GM18511 (cell line): ENCODE measurements at regions not wholly inside any gene's neighbourhood (a gene's known extent, or its start where the extent isn't known, plus 50 kb on each side); places are given as distances from the start of the nearest gene placed in this dataset.
"Not testable (repeated sequence)": the region's sequence is repeated elsewhere in the genome, so short reads cannot be mapped to it uniquely, and the experiment has no call there.

Experiments used
- ATAC-seq: cut with Tn5 transposase; IDR thresholded peaks from one replicate; pipeline ENCODE4 v1.9.1; 2021; ENCODE audit warnings: mild to moderate bottlenecking, moderate library complexity; ENCODE audit not compliant: unreplicated experiment

DNA sequence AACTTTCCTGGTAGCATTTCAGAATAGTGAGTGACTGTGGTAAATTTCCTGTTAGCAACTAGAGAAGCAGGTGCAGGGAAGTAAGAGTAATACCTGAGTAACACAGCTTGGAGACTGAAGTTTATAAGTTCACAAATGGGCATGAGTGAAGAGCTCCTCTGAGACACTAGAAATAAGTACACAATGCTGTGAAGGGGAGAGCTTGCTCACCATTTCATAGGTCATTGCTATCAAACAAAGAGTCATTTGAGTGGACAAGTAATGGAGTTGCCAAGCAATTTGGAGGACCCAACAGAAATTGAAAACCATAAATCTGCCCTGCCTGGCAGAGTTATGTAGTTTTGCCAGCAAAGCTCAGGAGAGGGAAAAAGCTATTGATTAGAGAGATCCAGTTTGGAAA is 523.6 kb downstream of the TRAM1L1 start:
- no peak for ATAC-seq

DNA sequence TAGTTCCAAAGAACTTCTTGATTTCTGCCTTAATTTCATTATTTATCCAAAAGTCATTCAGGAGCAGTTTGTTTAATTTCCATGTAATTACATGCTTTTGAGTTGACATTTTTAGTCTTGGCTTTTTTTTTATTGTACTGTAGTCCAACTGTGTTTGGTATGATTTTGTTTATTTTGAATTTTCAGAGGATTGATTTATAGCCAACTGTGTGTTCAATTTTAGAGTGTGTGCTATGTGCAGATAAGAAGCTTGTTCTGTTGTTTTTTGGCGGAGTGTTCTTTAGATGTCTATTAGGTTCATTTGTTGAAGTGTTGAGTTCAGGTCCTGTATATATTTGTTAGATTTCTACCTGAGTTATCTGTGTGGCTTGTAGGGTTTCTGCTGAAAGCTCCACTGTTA is 533.6 kb downstream of the TRAM1L1 start:
- ATAC-seq, result no peak

DNA sequence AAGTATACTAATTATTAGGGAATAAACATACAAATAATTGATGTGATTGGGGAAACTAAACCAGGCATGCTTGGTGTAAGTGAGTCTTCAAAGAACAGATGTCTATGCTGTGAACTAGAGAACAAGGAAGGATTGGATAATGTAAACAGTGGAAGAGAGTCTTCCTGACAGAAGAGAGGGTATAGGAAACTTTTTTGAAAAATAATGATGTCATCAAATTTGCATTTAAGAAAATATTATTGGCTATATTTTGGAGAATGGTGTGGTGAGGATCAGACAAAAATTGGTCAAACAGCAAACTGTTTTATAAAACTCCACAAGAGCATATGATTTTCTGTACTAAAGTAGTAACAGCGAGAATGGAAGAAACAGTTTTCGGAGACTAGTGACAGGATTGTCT is 537.7 kb downstream of the TRAM1L1 start:
- no peak for ATAC-seq

DNA sequence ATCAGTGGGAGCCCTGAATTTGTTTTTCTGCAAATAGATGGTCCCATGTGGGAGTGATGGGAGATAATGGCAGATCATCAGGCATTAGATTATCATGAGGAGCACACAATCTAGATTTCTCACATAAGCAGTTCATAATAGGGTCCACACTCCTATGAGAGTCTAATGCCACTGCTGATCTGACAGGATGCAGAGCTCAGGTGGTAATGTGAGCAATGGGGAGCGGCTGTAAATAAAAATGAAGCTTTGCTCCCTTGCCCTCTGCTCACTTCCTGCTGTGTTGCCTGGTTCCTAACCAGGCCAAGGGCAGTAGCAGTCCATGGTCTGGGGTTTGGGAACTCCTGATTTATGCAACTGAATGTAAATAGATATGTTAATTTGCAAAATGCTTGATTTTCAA is 538.6 kb downstream of the TRAM1L1 start:
- ATAC-seq, result no peak

DNA sequence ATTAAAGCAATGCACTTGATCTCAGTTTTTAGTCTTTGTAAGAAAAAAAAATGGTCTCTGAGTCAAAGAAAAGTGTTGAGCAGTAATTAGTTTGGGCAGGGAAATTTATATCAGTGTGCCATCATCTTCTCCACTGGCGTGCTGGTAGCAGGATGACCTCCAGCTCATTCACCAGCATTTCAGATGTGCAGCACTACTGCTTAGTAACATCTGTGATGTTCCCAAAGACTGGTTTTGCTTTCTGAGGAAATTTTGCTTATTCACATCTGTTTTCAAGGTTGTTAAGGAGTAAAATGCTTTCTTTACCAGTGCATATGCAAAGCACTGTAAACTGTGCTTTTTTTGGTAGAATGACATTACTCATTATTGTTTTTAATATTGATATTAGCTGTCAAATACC is 540.4 kb downstream of the TRAM1L1 start:
- ATAC-seq, result no peak

DNA sequence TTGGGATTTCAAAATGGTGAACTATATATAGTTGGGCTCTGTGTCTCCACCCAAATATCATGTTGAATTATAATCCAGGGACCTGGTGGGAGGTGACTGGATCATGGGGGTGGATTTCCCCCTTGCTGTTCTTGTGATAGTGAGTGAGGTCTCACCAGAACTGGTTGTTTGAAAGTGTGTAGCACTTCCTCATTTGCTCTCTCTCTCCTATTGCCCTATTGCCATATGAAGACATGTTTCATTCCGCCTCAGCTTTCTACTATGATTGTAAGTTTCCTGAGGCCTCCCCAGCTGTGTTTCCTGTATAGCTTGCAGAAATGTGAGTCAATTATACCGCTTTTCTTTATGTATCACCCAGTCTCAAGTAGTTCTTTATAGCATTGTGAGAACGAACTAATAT is 545.6 kb downstream of the TRAM1L1 start:
- no peak for ATAC-seq

DNA sequence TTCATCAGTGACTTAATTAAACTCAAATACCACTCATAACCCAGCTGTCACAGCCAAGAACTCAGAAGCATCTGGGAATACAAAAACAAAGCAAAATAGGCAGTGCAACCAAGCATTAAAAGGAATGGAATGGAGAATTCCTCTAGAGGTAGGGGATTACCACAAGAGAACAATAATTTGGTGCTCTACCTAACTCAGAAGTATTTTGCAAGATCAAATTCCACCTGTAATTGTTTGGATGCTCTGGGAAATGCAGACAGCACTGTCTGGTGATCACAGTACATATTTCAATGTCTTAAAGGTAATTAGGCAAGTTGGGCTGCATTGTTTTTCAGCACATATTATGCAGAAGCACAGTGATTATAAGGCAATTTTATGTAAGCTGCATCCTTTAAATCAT is 547.5 kb downstream of the TRAM1L1 start:
- ATAC-seq, result no peak

DNA sequence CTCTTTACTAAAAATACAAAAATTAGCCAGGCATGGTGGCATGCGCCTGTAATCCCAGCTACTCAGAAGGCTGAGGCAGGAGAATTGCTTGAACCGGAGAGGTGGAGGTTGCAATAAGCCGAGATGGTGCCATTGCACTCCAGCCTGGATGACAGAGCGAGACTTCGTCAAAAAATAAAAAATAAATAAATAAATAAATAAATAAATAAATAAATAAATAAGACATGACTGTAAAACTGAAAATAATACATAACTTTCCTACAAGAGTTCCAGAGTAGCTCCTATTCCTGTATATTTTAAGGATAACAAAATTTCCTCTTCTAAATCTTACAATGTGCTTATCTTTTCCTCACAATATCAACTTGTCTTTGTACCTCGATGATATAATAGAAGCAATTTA is 549.4 kb downstream of the TRAM1L1 start:
- ATAC-seq, result not testable (repeated sequence)

DNA sequence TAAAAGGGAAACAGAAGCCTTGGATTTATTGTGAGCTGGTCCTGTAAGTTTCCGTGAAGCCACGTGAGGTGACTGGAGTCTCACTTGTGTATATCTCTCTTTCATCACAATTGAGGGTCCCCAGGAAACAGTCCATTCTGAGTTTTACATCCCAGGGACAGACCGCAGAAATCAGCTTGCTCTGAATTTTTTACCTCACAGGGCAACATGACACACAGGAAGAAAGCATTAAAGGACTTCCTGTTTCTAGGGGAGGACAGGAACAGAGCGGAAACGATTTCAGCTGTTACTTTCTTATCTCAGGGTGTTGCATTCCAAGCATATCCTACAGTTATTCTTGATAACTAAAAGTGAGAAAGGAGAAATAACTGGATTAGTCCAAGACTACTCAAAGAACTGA is 553.5 kb downstream of the TRAM1L1 start:
- ATAC-seq, result peak; percentile 77

DNA sequence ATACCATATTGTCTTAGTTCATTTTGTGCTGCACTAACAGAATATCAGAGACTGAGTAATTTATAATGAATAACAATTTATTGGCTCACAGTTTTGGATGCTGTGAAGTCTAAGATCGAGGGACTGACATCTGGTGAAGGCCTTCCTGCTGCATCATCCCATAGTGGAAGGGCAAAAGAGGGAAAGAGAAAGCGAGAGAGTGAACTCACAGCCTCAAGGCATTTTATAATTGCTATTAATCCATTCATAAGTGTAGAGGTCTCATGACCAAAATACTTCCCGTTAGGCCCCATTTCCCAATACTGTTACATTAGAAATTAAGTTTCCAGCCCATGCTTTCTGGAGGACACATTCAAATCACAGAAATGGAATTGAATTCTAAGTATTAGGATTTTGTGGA is 554.4 kb downstream of the TRAM1L1 start:
- no peak for ATAC-seq

DNA sequence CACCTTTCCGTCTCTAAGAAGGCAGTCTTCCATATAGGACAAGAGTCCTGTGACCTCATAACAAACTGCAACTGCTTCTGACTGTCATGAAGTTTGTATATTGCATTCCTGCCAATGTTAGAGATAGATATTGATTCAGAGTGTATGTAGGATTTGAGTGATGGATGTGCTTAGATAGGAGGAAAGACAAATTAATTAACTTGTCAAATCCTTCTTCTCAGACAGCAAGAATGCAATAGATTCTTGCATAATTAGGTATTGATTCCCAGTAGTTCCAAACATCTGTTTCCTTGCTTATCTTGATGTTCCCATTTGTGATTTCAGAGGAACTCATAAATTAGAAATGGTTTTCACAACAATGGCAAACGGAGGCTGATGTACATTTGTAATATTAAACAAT is 555.3 kb downstream of the TRAM1L1 start:
- no peak for ATAC-seq

DNA sequence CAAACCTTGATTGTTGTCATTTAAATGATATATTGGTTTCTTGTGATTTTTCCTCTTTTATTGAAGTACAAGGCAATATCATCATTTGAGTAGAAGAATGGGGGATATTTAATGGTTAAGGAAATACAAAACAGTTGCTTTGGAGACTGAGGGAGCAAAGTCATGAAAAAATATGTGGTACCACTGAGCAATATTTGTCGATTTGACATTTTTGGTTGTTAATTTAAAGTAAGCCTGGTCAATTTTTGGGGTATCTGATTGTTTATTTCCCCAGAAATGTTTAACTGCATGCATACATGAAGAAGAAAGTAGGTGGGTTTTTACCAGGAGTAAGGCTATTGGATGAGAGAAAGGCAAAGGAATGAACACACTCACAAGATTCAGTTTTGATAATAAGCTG is 556.2 kb downstream of the TRAM1L1 start:
- ATAC-seq, result no peak

DNA sequence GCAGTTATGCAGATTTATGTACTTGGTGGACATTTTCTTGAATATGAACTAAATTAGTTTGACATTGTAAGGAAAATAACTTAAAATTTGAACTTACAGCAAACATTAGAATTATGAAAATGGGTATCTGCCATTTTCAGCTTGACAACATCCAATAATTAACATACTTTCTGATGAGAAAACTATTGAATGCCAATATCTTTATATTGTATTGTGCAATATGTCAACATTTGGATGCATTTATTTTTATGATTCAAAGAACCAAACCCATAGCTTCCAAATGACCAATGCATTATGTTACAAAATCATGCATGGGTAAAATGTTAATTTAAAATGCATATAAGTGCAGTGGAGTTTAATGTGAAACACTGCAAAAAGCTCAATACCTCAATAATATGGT is 562.5 kb downstream of the TRAM1L1 start:
- no peak for ATAC-seq

DNA sequence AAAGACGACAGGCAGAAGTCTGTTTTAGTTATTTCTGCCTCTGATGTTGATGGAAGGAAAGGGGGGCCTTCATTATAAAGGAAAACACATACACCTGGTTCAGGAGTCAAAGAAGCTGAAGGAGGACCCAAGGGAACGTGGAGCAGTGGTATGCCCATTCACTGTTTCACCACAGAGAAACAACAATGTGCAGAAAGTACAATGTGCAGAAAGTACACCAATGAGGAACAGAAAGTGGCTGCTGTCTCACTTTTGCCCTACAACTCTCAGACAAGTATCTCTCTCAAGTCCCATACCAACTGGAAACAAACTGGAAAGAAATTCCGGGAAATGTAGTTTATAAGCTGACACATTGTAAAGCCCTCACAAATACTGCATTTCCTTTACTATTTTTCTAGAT is 564.5 kb downstream of the TRAM1L1 start:
- ATAC-seq, result no peak

DNA sequence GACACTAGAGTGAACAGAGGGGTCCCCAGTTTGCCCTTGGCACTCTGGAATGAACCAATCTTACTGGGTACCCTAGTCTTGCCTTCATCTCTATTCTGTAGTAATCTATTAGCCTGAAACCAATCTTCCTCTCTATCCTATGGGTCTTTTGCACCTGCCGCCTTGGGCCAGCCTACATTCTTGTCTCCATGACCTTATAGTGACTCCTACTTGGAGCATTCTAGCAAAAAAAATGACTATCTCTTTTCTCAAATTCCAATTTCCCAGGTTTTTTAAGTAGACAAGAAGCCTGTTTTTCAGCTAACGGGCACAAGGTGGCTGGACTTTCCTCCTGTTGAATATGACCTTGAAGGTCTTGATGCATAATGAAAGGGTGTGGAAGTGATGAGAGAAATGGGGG is 568.7 kb downstream of the TRAM1L1 start:
- no peak for ATAC-seq

DNA sequence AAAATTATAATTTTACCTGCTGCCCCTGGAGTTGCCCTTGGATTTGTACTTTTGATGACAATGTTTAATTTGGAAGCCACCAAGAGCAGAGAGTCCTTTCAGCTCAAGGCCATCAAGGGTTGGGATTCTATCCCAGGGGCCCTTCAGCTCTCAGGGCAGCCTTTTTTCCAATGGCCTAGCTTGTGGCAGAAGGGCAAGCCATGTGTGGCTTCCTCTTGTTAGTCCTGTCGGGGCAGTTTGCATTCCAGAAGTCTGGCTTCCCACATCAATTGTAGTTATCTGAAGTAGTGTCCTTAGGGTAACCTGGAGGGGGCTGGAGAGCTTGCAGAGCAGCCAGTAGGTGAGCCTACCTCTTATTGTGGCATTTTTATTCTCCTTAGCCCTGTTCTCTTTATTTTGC is 569.4 kb downstream of the TRAM1L1 start:
- no peak for ATAC-seq

DNA sequence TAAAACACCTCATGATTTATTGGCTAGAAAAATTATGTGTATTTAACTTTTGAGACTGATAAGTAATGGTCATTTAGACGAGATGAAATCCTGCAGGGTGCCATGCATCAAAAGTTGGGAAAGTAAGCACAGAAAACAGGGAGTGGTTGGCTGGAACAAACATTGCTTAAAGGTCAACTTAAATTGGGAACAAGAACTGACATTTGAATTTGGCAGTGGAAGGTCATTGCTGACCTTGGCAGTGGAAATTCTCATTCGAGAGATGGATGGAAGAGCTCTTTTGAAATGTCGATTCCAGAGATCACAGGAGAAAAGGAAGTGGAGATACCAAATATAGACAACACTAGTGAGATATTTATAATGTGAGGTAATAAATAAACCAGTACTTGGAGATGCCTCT is 572.8 kb downstream of the TRAM1L1 start:
- no peak for ATAC-seq

DNA sequence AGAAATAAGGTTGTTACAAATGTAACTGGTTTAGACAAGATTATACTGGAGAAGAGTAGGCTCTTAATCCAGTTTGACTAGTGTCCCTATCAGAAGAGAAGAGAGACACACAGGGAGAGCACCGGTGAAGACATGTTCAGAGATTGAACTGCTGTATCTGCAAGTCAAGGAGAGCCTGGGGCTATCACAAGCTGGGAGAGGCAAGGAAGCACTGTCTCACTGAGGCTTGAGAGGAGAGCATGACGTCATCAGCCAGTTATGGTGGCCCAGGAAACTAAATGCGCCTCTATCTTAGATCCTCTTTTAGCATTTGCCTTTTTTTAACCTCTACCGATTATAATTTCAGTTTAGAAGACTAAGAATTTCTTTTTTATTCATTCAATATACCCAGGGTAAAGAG is 583.4 kb downstream of the TRAM1L1 start:
- no peak for ATAC-seq

DNA sequence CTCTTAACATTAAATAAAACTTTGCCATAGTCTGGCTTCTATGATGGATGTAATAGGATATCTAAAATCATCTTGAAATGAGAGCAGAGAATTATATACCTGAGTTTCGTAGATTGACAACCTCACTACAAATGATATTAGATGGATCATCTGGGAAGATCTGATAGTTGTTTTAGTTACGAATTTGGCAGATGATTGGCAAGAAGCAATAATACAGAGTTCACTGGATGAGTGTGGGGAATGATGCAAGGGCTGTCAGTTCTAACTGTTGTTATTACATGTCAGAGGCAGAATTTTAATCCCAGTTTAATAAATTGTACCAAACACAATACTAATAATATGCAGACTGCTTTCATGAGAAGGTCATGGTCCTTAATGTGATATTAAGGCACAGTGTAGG is 585.2 kb downstream of the TRAM1L1 start:
- ATAC-seq, result no peak

DNA sequence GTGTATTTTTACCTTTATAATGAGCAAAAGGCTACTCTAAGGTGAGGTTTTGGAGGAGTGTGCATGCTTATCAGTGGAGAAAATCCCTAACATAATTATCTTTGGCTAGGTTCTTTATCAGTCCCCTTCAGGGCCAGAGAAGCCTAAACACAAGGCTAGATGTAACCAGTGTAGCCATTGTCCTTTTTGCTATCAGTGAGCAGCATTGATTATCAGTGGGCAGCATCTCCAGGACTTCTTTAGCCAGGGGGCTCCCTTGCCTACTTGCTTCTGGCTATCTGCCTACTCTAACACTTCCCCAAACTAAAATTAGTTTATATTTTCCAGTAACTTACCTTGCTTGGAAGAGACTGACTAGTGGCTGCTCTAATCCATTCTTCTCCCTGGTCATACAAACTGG is 595.6 kb downstream of the TRAM1L1 start:
- ATAC-seq, result no peak

DNA sequence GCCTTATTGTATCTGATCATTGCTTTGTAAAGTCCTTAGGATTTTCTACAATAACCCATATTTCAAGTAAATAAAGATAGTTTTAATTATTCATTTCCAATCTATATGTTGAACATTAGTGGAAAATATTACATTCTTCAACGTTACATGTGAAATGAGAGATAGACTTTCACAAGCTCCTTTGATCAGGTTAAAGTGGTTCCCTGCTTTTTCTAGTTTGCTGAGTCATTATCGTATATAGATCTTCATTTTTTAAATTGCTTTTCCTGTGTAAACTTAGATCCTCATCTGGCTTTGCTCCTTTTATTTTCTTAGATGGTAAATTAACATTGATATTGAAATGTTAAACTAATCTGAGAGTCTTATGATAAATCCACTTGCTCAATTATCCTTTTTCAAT is 599.0 kb downstream of the TRAM1L1 start:
- ATAC-seq, result no peak

DNA sequence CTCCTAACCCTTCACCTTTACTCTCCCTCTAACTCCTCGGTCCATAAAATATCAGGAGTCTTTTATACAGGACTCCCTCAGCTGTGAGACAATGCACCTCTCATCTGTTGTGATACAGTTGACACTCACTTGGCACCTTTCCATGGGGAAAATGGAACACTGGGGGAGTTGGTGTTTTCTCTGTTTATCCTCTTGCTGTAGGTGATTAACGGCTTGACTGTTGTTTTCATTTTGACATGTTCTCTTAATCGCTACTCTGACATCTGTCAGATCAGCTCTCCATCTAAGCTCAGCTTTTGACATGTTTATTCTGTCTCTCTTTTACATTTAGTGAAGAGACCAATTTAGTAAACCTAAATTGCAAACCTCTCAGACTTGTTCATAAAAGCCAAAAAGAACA is 604.8 kb downstream of the TRAM1L1 start:
- ATAC-seq, result no peak

DNA sequence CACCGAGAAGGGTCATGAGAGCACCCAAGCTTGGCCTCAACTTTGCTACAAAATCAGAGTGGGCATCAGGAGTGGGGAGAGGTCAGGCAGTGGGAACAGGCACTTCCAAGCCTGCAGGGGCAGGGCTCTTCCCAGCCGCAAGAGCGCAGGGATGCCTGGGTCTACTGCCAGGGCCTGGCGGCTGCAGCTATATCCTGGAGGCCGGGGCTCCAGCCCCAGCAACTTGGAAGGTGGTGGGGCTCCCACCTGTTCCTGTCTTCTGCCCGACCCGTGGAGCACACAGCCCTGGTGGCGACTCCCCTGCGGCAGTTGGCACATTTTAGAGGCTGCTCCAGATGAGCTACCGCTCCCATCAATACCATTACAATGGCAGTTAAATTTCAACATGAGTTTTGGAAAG is 607.0 kb downstream of the TRAM1L1 start:
- no peak for ATAC-seq

DNA sequence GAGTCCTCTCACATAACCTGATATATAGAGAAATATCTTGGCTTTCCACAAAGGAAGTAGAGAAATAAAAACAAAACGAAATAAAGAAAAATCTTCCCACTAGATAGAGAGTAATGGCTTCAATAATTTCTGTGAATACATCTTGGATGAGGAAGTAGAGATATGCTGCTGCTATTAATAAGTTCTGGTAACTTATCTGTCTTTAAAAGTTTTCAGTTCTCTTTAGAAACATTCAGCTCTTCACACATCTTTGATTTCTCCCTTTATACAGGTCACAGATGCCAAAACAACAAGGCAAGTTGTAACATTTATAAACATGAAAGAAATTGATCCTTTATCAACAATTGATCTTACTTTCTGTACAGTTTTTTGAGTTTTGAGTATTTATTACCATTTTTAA is 615.8 kb downstream of the TRAM1L1 start:
- ATAC-seq, result peak; percentile 89
